Hepatocyte (in vitro differentiated cells): ENCODE measurements at regions not wholly inside any gene's neighbourhood (a gene's known extent, or its start where the extent isn't known, plus 50 kb on each side); places are given as distances from the start of the nearest gene placed in this dataset.

Source experiments
- EZH2 ChIP-seq: fragments of 200-600 bp; sonication (generic); IDR thresholded peaks from 2 replicates; pipeline ENCODE4 v1.6.1; 2016; ENCODE audit warnings: antibody characterized with exemption, mild to moderate bottlenecking, borderline replicate concordance
- TF ChIP-seq, protein P1 (sequence below): fragments of 200-600 bp; sonication (generic); IDR thresholded peaks from 2 replicates; pipeline ENCODE4 v1.5.1; 2016; ENCODE audit warnings: antibody characterized with exemption, mild to moderate bottlenecking; ENCODE audit not compliant: poor library complexity

DNA sequence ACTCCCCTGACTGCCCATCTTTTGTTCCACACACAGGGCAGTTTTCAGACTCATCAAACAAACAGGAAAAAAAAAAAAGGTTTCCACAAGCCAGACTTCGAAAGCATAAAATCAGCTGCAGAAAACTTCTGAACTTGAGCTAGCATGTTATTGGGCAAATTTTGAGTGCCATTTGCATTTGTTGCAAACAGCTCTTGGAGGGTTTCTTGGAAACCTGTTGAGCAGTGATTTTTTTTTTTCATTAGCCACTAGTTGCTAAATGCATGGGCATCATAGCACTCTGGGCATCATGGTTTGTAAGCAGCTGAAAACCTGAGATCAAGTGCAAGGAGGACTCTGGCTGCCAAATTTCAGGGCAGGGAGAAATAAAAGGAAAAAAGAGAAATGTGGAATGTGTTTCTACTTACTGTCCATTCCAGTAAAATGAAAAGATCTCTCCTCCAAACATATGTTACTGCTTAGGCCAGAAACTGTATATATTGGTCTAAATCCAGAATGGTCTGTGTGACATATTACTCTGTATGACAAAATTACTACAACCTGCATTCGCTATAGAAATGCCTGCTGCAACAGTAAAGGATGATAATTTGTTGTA lies 85.2 kb upstream of the SMIM23 start:
- TF ChIP-seq, protein P1, sequence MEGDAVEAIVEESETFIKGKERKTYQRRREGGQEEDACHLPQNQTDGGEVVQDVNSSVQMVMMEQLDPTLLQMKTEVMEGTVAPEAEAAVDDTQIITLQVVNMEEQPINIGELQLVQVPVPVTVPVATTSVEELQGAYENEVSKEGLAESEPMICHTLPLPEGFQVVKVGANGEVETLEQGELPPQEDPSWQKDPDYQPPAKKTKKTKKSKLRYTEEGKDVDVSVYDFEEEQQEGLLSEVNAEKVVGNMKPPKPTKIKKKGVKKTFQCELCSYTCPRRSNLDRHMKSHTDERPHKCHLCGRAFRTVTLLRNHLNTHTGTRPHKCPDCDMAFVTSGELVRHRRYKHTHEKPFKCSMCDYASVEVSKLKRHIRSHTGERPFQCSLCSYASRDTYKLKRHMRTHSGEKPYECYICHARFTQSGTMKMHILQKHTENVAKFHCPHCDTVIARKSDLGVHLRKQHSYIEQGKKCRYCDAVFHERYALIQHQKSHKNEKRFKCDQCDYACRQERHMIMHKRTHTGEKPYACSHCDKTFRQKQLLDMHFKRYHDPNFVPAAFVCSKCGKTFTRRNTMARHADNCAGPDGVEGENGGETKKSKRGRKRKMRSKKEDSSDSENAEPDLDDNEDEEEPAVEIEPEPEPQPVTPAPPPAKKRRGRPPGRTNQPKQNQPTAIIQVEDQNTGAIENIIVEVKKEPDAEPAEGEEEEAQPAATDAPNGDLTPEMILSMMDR, result no peak
- no peak for TF ChIP-seq EZH2
